HL-60/S4 treated with retinoic acid at 250 ng/mL for 4 days and 3 days (cell line): ENCODE measurements at regions not wholly inside any gene's neighbourhood (a gene's known extent, or its start where the extent isn't known, plus 50 kb on each side); places are given as distances from the start of the nearest gene placed in this dataset.
"Not testable (repeated sequence)": the region's sequence is repeated elsewhere in the genome, so short reads cannot be mapped to it uniquely, and the experiment has no call there.

ENCODE experiments used
- in situ Hi-C: fragments of 300-500 bp; cut with MboI; formaldehyde crosslinking; loops from 2 replicates; pipeline ENCODE4 v1.7.0; 2022; ENCODE audit warnings: low sequenced_read_pairs

- in situ Hi-C loops, result no loop called here
Observed at GRCh38 chr7:142481548-142481947, 223.7 kb upstream of the PRSS58 start.

- in situ Hi-C loops, result no loop called here
Observed at GRCh38 chr7:142478479-142479220, 220.8 kb upstream of the PRSS58 start.

DNA sequence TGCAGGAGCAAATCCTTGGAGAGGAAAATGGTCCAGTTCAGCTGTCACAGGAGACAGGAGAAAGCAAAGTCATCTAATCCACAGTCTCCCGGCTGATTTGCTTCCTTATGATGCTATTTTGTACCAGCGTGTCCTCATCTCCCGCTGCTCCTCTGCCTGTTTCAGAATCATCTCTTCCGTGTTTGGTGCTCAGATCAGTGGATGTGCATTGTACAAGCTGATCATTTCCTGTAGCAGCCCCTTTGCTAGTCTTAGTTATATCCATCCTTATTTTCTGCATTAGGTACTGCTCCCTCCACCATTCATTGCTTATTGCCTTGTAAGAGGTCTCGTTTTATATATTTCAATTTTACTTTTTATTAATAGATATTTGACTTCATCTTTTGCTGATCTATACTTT is 219.9 kb upstream of the PRSS58 start:
- in situ Hi-C loops, result not testable (repeated sequence)

- in situ Hi-C loops, result no loop called here
Observed at GRCh38 chr7:142477079-142477651, 219.3 kb upstream of the PRSS58 start.

DNA sequence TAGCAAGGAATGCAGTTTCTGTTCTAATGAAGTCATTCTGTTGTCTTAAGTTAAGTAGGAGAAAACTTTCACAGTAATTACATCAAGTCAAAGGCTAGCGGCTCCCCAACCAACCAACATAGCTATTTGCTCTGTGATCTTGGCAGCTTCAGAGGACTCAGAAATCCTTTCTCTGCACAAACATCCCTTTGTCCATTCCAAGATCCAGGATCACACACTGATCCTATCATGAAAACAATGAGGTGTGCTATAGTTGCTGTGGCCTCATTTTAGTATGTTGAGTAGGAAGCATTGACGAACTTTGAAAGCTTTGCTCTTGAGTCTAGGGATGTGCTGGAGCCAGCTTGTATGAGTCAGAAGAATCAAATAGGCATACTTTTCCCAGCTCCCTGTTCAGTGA is 218.2 kb upstream of the PRSS58 start:
- in situ Hi-C loops, result no loop called here

DNA sequence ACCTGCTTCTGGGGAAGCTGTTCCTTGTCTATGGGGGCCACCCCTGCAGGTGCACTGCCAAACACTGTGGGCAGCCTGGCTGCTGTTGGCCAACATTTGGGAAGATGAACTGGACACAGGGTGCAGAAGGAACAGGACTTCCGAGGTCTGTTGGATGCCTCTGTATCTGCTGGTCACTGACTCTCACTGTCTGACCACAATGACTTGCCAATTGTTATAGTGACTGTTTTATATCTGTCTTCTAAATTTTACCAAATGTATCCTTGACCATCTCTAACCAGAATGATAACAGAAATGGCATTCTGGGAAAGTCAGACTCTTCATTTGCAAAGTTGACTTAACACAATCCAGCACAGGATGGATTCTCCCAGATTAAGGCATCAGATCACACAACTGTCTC is 214.0 kb upstream of the PRSS58 start:
- in situ Hi-C loops, result no loop called here

DNA sequence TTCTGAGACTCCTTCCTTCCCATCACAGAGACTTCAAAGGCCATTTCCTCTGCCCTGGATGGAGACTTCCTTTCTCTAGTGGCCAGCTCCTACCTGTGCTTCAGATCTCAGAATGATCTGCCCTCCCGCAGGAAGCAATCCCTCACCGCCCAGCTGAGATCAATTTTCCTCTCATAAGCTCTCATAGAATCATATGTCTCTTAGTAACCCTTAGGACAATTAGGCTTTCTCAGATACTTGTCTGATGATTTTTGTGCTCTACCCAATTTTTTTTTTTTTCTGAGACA is 212.6 kb upstream of the PRSS58 start:
- in situ Hi-C loops, result no loop called here

DNA sequence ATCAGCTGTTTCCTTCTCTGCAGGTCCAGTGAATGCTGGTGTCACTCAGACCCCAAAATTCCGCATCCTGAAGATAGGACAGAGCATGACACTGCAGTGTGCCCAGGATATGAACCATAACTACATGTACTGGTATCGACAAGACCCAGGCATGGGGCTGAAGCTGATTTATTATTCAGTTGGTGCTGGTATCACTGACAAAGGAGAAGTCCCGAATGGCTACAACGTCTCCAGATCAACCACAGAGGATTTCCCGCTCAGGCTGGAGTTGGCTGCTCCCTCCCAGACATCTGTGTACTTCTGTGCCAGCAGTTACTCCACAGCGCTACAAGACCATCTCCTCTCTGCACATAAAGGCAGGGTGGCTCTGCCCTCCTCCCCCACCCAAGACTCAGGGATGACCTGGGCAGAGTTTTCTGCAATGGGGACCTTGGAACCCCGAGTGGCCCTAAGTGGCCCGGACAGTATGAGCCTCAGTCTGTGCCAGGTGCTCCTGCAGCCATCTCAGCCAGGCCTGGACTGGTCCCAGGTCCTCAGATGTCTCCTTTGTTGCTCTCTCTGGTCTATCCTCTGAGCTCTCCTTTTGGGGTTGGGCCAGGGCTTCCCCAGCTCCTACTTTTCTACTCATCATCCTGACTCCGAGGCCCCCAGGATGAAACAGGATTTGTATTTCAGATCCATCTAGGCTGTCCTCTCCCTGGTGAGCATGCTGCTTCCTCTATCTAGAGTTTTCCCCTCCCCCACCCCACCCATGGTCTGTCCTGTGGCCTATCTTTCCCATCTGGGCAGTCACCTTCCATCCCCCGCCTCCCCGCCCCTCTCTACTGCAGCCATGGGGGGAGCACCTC is 212.1 kb upstream of the PRSS58 start:
- in situ Hi-C loops, result no loop called here

- in situ Hi-C loops, result no loop called here
Observed at GRCh38 chr7:142468871-142469665, 211.2 kb upstream of the PRSS58 start.

DNA sequence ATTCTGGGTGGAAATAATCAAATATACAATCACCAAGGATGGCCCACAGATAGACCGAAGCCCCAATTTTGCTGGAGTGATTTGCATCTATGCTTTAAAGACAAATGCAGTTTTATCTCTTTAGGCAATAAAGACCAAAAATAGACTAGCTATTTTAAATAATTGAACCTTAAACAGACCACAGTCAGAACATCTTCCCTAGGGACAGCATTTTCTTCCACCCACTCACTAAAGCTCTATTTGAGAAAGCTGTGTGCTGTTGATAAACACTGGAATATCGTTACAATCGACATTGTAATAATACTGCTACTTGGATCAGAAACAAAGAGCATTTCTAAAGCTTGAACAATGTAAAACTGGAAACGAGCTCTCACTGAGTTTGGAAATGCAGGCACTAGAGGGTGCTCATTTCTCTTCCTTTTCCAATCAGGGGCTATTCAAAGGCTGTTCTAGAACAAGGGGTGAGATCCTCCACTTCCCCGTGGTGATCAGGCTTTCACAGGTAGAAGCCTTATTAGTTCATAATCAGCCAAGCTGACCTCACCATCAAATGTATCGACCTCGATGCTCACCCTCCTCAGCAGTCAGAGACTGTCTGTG is 209.3 kb upstream of the PRSS58 start:
- in situ Hi-C loops, result not testable (repeated sequence)

DNA sequence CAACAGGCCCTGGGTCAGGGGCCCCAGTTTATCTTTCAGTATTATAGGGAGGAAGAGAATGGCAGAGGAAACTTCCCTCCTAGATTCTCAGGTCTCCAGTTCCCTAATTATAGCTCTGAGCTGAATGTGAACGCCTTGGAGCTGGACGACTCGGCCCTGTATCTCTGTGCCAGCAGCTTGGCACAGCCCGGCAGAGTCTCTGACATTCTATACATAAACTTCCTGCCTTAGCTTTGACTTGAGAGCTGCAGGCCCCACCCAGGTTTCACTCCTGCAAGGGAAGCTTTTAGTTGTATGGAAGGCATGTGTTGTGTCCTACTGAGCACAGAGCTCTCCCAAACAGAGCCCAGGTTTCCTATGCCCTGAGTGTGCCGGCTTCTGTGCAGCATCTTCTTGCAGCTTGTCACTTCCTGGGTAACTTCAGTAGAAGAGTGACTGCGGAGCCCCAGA is 205.6 kb upstream of the PRSS58 start:
- in situ Hi-C loops, result no loop called here

DNA sequence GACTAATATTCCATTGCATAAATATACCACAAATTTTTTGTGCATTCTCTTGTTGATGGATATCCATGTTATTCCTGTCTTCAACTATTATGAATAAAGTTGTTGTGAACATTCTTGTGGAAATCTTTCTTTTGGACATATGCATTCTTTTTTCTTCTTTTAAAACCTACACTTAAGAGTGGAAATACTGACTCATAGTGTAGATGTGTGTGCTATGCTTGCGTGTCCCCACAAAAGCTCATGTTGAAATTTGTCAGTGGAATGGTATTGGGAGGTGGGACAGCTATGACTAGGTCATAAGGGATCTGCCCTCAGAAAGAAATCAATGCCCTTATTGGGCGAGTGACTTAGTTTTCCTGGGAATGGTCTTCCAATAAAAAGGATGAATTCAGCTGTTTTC is 203.6 kb upstream of the PRSS58 start:
- in situ Hi-C loops, result no loop called here

GRCh38 chr7:142460402-142461117 is 202.7 kb upstream of the PRSS58 start:
- in situ Hi-C loops, result no loop called here

DNA sequence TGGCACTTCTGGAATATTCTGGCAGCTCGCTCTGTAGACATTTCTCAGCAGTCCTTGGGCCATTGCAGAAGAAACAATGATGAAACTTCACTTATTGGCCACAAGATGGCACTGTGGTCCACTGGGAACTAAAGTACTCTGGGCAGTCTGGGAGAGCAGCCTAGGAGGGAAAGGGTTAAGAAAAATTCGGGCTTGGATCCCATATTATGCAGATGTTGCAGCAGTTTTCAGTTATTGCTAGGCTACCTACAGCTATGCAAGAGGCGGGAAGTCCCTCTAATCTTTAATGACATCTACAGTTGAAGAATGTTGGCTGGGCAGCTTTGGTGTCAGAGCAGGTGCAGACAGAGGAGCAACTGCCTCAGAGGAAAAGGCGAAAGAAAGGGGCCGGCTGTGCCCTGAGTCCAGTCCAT is 201.7 kb upstream of the PRSS58 start:
- in situ Hi-C loops, result no loop called here

GRCh38 chr7:142457146-142457703 is 199.4 kb upstream of the PRSS58 start:
- in situ Hi-C loops, result no loop called here

DNA sequence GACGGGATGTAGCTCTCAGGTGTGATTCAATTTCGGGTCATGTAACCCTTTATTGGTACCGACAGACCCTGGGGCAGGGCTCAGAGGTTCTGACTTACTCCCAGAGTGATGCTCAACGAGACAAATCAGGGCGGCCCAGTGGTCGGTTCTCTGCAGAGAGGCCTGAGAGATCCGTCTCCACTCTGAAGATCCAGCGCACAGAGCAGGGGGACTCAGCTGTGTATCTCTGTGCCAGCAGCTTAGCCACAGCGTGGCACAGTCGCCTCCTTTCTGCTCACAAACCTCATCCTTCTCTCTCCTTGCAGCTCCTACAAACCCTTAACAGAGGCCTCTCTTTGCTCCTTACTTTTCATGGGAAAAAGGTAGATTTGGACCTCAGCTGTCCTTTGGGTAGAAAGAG is 197.5 kb upstream of the PRSS58 start:
- in situ Hi-C loops, result no loop called here

- in situ Hi-C loops, result no loop called here
Observed at GRCh38 chr7:142454862-142455261, 197.0 kb upstream of the PRSS58 start.

- in situ Hi-C loops, result no loop called here
Observed at GRCh38 chr7:142452791-142453190, 194.9 kb upstream of the PRSS58 start.

DNA sequence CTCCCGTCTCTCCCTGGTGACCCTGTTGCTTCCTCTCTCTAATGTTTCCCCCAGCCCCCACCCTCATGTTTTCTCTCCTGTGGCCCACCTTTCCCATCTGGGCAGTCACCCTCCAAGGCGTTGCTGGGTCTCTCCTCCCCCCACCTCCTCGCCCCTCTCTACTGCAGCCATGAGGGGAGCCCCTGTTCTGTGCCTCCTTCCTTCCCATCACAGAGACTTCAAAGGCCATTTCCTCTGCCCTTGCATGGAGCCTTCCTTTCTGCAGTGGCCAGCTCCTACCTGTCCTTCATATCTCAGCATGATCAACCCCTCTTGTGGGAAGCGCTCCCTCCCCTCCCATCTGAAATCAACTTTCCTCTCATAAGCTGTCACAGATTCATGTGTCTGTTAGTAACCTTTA is 194.0 kb upstream of the PRSS58 start:
- in situ Hi-C loops, result no loop called here

- in situ Hi-C loops, result no loop called here
Observed at GRCh38 chr7:142451296-142451695, 193.4 kb upstream of the PRSS58 start.
